HG03565 (cell line): ENCODE measurements at regions not wholly inside any gene's neighbourhood (a gene's known extent, or its start where the extent isn't known, plus 50 kb on each side); places are given as distances from the start of the nearest gene placed in this dataset.
A peak's percentile ranks its signal among the peaks of the same experiment; 100 is the strongest.
"Not testable (repeated sequence)": the region's sequence is repeated elsewhere in the genome, so short reads cannot be mapped to it uniquely, and the experiment has no call there.

Experiments
- ATAC-seq: cut with Tn5 transposase; IDR thresholded peaks from one replicate; pipeline ENCODE4 v1.9.1; 2021; ENCODE audit warnings: mild to moderate bottlenecking, moderate library complexity; ENCODE audit not compliant: unreplicated experiment

DNA sequence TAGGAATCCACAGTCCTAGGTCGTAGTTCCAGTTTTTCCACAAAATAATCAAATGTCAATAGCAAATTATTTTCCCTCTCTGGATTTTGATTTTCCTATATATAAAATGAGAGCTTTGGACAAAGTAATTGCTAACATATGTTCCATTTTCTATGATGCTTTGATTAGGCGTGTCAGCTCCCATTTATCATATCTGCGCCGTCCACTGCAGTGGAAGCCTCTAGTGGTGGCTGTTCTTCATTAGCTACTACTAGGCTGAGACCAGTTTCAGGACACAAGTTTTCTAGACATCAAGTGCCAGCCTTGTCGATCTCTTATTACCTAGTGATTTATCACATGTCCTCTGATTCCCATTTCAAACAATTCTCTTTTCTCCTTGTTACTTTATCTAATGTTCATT, 271.5 kb downstream of the TUSC7 start:
- ATAC-seq: no peak

GRCh38 chr3:116984301-116984700, 274.7 kb downstream of the TUSC7 start:
- no peak for ATAC-seq

DNA sequence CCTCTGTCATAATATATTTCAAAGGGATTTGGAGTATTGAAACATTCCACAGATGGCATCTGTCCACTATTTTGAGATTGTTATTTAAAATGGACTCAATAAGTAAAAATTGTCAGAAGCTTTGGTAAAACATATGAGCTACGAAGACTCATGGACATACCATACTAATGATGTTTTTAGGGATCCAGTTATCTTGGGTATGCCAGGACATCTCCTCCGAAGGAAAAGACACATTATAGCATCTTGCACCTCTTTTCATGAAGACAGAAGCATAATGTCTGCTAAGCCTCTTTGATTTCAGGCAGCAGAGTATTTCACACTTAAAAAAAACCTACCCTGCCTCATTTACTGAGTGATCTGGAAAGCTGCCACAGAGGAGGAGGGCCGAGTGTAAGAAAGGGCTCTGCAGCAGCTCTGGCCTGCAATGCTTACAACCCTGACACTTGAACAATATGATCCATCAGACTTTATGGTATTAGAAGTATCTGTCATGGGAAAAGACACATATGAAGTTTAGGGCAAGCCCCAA, 284.8 kb downstream of the TUSC7 start:
- ATAC-seq: no peak

GRCh38 chr3:117003501-117003900, 293.9 kb downstream of the TUSC7 start:
- ATAC-seq: no peak

DNA sequence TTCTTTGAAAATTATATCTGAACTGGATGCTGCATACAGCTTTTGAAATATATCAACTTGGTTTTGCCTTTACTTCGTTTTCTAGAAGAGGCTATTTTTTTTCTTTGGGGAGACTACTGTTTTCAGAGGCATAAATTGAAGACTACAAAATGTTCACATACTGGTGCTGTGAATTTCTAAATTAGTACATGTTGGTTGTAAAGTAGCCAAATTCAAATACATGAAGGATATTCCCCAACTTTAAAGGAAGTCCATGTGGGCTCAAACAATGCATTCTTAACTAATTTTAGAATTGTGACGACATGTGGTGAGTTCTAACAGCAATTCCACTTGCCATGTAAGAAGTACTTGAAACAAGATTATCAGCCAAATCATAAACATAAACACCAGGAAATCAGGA, 295.7 kb downstream of the TUSC7 start:
- no peak for ATAC-seq

- ATAC-seq: no peak
These were observed 296.4 kb downstream of the TUSC7 start for GRCh38 chr3:117005911-117006522.

GRCh38 chr3:117010318-117010717, 300.7 kb downstream of the TUSC7 start:
- no peak for ATAC-seq

- no peak for ATAC-seq
These were observed 302.2 kb downstream of the TUSC7 start for GRCh38 chr3:117011687-117012250.

- no peak for ATAC-seq
These were observed 306.8 kb downstream of the TUSC7 start for GRCh38 chr3:117016378-117016777.

DNA sequence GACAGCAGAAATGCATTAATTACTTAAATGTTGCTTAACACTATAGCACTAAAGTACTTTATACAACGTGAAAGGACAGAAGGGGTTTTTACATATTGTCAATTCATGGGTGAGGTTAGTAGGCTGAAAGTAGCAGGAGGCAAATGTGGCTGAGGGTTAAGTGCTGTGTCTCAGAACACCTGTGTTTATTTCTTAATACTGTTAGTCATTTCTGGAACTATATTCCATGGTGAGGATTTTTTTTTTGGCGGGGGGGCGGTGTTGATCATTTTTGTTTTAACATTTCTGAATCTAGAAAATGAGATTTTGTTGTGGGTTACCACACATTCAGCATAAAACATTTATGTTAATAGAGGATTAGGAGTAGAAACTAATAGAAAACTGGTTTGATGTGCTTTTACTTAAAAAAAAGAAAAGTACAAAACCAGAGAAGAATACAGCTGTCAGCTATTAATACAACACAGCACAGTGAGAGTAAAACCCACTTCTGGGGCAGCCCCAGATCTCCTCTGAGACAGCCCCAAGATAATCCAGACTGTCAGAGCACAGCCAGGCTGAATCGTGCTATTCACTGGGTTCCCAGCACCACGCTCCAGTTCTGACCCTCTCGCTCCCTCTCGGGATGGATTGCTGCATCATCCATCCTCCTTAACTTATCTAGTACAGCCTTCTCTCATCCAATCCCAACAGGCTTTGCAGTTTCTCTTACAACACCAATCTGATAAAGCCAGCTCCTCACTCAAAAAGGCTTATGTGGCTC, 307.7 kb downstream of the TUSC7 start:
- ATAC-seq: peak; percentile 65

- no peak for ATAC-seq
These were observed 309.1 kb downstream of the TUSC7 start for GRCh38 chr3:117018655-117019054.

- peak; percentile 72 for ATAC-seq
These were observed 309.6 kb downstream of the TUSC7 start for GRCh38 chr3:117019082-117019713.

DNA sequence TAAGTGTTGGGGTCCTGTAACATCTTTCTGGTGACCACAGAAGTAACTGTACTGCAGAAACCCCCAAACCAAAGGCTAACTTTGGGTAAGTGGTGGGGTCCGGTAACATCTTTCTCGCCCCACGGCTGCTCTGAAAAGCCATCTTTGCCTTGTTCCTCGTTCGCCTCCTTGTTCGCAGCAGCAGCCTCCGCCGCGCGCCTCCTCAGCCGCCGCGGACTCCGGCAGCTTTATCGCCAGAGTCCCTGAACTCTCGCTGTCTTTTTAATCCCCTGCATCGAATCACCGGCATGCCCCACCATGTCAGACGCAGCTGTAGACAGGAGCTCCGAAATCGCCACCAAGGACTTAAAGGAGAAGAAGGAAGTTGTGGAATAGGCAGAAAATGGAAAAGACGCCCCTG, 316.8 kb downstream of the TUSC7 start:
- no peak for ATAC-seq

DNA sequence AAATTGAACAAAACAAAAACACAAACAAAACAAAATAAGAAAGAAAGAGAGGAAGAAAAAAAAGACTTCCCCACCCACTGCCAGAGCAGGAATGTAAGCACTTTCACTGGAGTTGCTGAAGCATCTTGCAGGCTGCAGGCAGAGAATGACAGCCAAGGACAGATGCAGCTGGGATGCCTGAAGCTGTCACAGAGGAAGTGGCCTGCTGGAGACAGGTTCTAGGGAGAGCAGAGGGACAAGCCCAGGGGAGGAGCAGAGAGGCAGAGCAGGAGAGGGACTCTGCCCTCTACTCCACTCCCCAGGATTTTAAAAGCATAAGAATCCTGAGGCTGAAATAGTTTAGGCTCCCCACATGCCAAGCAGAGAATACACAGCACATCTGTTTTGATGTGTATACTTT, 326.2 kb downstream of the TUSC7 start:
- no peak for ATAC-seq

GRCh38 chr3:117036259-117036799, 326.8 kb downstream of the TUSC7 start:
- no peak for ATAC-seq

- no peak for ATAC-seq
These were observed 335.6 kb downstream of the TUSC7 start for GRCh38 chr3:117045143-117045542.

- no peak for ATAC-seq
These were observed 338.5 kb downstream of the TUSC7 start for GRCh38 chr3:117047951-117048705.

- no peak for ATAC-seq
These were observed 342.8 kb downstream of the TUSC7 start for GRCh38 chr3:117052395-117052794.

DNA sequence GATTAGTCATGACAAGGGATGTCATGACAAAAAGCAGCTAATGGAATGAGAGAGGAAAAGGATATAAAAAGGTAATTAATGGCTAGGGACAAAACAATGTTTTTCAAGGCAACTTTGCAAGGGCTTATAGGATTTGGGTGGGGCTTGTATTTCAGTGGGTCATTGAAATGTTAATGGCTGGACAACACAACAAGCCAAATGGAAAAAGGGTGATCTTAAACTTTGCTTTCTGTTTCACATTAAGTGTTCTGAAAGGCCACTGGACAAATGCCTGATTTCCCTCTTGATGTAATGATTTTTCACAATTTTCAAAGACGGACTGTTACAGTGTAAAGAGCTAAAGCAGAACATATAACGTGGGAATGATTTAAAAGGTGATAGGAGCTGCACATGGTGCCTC, 345.0 kb downstream of the TUSC7 start:
- ATAC-seq: no peak

GRCh38 chr3:117056946-117057345, 347.4 kb downstream of the TUSC7 start:
- not testable (repeated sequence) for ATAC-seq
